B cell (primary cell): ENCODE measurements at regions not wholly inside any gene's neighbourhood (a gene's known extent, or its start where the extent isn't known, plus 50 kb on each side); places are given as distances from the start of the nearest gene placed in this dataset.

Experiments
- ATAC-seq: fragments of 200-7000 bp; cut with Tn5 transposase; one replicate; pipeline ENCODE4 v1.10.0; 2021; ENCODE audit warnings: low read depth, mild to moderate bottlenecking, moderate number of reproducible peaks, moderate library complexity
- CTCF ChIA-PET: fragments of 350-600 bp; sonication (Branson Sonifier 250); formaldehyde crosslinking; loops from one replicate; lab custom pipeline; 2021; ENCODE audit warnings: antibody characterized with exemption, inconsistent platforms; lab: Charles Lee
- POLR2A ChIA-PET: fragments of 350-600 bp; sonication (Branson Sonifier 250); formaldehyde crosslinking; loops from one replicate; lab custom pipeline; 2021; ENCODE audit warnings: antibody characterized with exemption; lab: Charles Lee
- DNase-seq: peaks from one replicate; pipeline ENCODE4 v3.0.0; 2013
- H2AFZ ChIP-seq: 2 replicates; pipeline ENCODE4 v1.6.1; 2012; ENCODE audit warnings: mild to moderate bottlenecking, low read depth, low read length; ENCODE audit not compliant: insufficient read depth, poor library complexity, severe bottlenecking
- H3K27ac ChIP-seq, 2 donors: 1 replicate in 1 of 2; 2 replicates in 1 of 2; pipeline ENCODE4 v1.5.1; 2012 to 2013; ENCODE audit warnings: low read length in 2 of 2, mild to moderate bottlenecking in 2 of 2, moderate library complexity in 1 of 2
- H3K27me3 ChIP-seq, 4 experiments: fragments of 200-600 bp in 1 of 4; sonication (generic) in 1 of 4; replicated peaks in 1 of 4; 1 replicate in 2 of 4; 2 replicates in 2 of 4; pipeline versions ENCODE4 v1.6.1 to v1.7.0; 2013 to 2016; ENCODE audit warnings: low read length in 3 of 4, mild to moderate bottlenecking in 2 of 4, mixed read lengths in 1 of 4, moderate library complexity in 1 of 4; ENCODE audit not compliant: insufficient read depth in 4 of 4, control insufficient read depth in 3 of 4; ENCODE audit errors: control extremely low read depth in 1 of 4
- H3K36me3 ChIP-seq, 2 experiments: replicated peaks in 1 of 2; 1 replicate in 1 of 2; 2 replicates in 1 of 2; pipeline versions ENCODE4 v1.6.1 to v1.7.1; 2013; ENCODE audit warnings: low read length in 1 of 2; ENCODE audit not compliant: insufficient read depth in 2 of 2, control insufficient read depth in 1 of 2; ENCODE audit errors: control extremely low read depth in 1 of 2, extremely low read depth in 1 of 2
- H3K4me1 ChIP-seq, 2 donors: fragments of 200-600 bp in 1 of 2; sonication (generic) in 1 of 2; 1 replicate in 1 of 2; 2 replicates in 1 of 2; pipeline versions ENCODE4 v1.5.1 to v1.6.1; 2013 to 2017; ENCODE audit warnings: low read length in 2 of 2; ENCODE audit not compliant: control insufficient read depth in 2 of 2, insufficient read depth in 2 of 2
- H3K4me2 ChIP-seq: replicated peaks from 2 replicates; pipeline ENCODE3; 2012; ENCODE audit warnings: mild to moderate bottlenecking, low read depth, low read length; ENCODE audit not compliant: poor library complexity, severe bottlenecking
- H3K4me3 ChIP-seq, 5 experiments: fragments of 200-600 bp in 1 of 5; sonication (generic) in 1 of 5; 1 replicate in 3 of 5; 2 replicates in 2 of 5; pipeline versions ENCODE4 v1.5.1 to v1.7.0; 2011 to 2016; ENCODE audit warnings: low read length in 4 of 5, mild to moderate bottlenecking in 4 of 5, low read depth in 2 of 5, control low read depth in 1 of 5, moderate library complexity in 1 of 5; ENCODE audit not compliant: insufficient read depth in 1 of 5; ENCODE audit errors: control extremely low read depth in 1 of 5, extremely low read depth in 1 of 5
- H3K79me2 ChIP-seq: fragments of 200-600 bp; sonication (generic); one replicate; pipeline ENCODE4 v1.6.0; 2016; ENCODE audit warnings: low read length; ENCODE audit not compliant: control insufficient read depth, insufficient read depth
- H3K9ac ChIP-seq: fragments of 200-600 bp; sonication (generic); 2 replicates; pipeline ENCODE4 v1.6.1; 2017; ENCODE audit warnings: mild to moderate bottlenecking, low read length, moderate library complexity
- H3K9me3 ChIP-seq, 3 donors: one replicate each; pipeline versions ENCODE4 v1.6.1 to v1.7.1; 2013; ENCODE audit warnings: low read length in 2 of 3; ENCODE audit not compliant: control insufficient read depth in 2 of 3, insufficient read depth in 1 of 3; ENCODE audit errors: control extremely low read depth in 1 of 3
- H4K20me1 ChIP-seq: 2 replicates; pipeline ENCODE4 v1.6.0; 2012; ENCODE audit warnings: mild to moderate bottlenecking, low read length; ENCODE audit not compliant: insufficient read depth, control insufficient read depth, poor library complexity, severe bottlenecking
- H3K27ac Mint-ChIP-seq: one replicate; pipeline ENCODE4 v1.8.0; 2021; ENCODE audit warnings: mixed read lengths
- H3K27me3 Mint-ChIP-seq: one replicate; pipeline ENCODE4 v1.8.0; 2021; ENCODE audit warnings: mixed read lengths
- H3K4me1 Mint-ChIP-seq: one replicate; pipeline ENCODE4 v1.8.0; 2021; ENCODE audit warnings: mixed read lengths
- H3K4me3 Mint-ChIP-seq: one replicate; pipeline ENCODE4 v1.8.0; 2021; ENCODE audit warnings: mixed read lengths
- H3K9me3 Mint-ChIP-seq: one replicate; pipeline ENCODE4 v1.8.0; 2022; ENCODE audit warnings: mixed read lengths; ENCODE audit not compliant: insufficient read depth
- CTCF ChIP-seq: fragments of 200-600 bp; IDR thresholded peaks from one replicate; pipeline ENCODE4 v1.8.0; 2022; ENCODE audit warnings: antibody characterized with exemption, mild to moderate bottlenecking
- EZH2 ChIP-seq: IDR thresholded peaks from 2 replicates; pipeline ENCODE4 v1.6.1; 2012; ENCODE audit warnings: borderline replicate concordance, low read depth, mild to moderate bottlenecking, moderate library complexity, low read length; ENCODE audit not compliant: insufficient read depth, poor library complexity, severe bottlenecking
- WGBS: methylation state at CpG from one replicate; pipeline ENCODE4 v1.1.5; 2013; ENCODE audit warnings: missing lambda C conversion rate; ENCODE audit not compliant: insufficient coverage; 5-methylcytosine and 5-hydroxymethylcytosine counted together
- intact Hi-C: fragments of 100-400 bp; cut with micrococcal nuclease; formaldehyde crosslinking; loops from one replicate; pipeline ENCODE4 v1.10.0; 2022

DNA sequence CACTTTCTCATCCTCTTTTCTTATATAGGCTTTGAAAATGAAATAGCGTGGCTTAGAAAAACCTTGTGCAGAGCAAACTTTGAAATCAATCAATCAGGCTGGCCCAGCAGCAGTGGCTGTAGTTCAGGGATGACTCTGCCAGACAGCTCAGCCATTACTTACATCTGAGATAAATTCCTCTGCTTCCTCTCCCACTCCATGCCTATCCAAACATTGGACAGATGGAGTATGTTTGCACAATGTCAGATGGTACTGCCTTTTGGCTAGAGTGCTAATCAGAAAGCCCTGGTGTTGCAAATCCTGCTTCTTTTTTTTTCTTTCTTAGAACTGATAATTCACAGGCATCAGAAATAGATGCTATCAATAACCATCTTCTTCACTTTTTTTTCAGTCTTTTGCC, 1065.1 kb downstream of the AGBL1 start:
- no peaks in the 10 kb centered on the region for H4K20me1 ChIP-seq
- no peak for ATAC-seq
- no peak overlapping the region for H3K4me2 ChIP-seq
- H3K9ac ChIP-seq, result no peak overlapping the region
- H2AFZ ChIP-seq, result no peak overlapping the region
- TF ChIP-seq EZH2, result no peak
- TF ChIP-seq CTCF, result no peak
- POLR2A ChIA-PET, result no interaction called here
- no peaks in the 10 kb centered on the region for H3K36me3 ChIP-seq
- peaks cover 0 to 7% (median 0%) of the 10 kb centered on the region in 3 donors for H3K9me3 ChIP-seq
- H3K27ac ChIP-seq, result no peak overlapping the region
- Mint-ChIP-seq H3K4me1 (no peaks in the 10 kb centered on the region), H3K9me3 (peaks cover 8% of the 10 kb centered on the region), H3K27me3 (no peaks in the 10 kb centered on the region), H3K4me3 (no peak overlapping the region), H3K27ac (no peak overlapping the region)
- DNase-seq, result no peak
- no peak overlapping the region for H3K4me3 ChIP-seq
- CTCF ChIA-PET, result no interaction called here
- no peaks in the 10 kb centered on the region for H3K79me2 ChIP-seq
- H3K4me1 ChIP-seq, result no peaks in the 10 kb centered on the region
- H3K27me3 ChIP-seq, result no peaks in the 10 kb centered on the region
- intact Hi-C loops, result no loop called here
- no CpG with 5 or more reads among the region's 1 CpG for WGBS

GRCh38 chr15:87142096-87142495, 1062.4 kb downstream of the AGBL1 start:
- H2AFZ ChIP-seq, result no peak overlapping the region
- H3K4me2 ChIP-seq, result no peak overlapping the region
- POLR2A ChIA-PET, result no interaction called here
- H3K9ac ChIP-seq, result no peak overlapping the region
- no peaks in the 10 kb centered on the region for H4K20me1 ChIP-seq
- DNase-seq (no peak), ATAC-seq (no peak)
- H3K79me2 ChIP-seq, result no peaks in the 10 kb centered on the region
- no peak overlapping the region for H3K4me3 ChIP-seq
- intact Hi-C loops, result no loop called here
- H3K9me3 ChIP-seq, result peaks cover 0 to 7% (median 0%) of the 10 kb centered on the region in 3 donors
- no peaks in the 10 kb centered on the region for H3K4me1 Mint-ChIP-seq
- CTCF ChIA-PET, result no interaction called here
- H3K27ac Mint-ChIP-seq, result no peak overlapping the region
- H3K36me3 ChIP-seq, result no peaks in the 10 kb centered on the region
- TF ChIP-seq EZH2 (no peak), CTCF (no peak)
- no peaks in the 10 kb centered on the region for H3K27me3 ChIP-seq
- H3K4me1 ChIP-seq, result no peaks in the 10 kb centered on the region
- no peak overlapping the region for H3K27ac ChIP-seq
- H3K4me3 Mint-ChIP-seq, result no peak overlapping the region
- H3K9me3 Mint-ChIP-seq, result peaks cover 8% of the 10 kb centered on the region
- H3K27me3 Mint-ChIP-seq, result no peaks in the 10 kb centered on the region
